ENCODE measurements at regions not wholly inside any gene's neighbourhood (a gene's known extent, or its start where the extent isn't known, plus 50 kb on each side); places are given as distances from the start of the nearest gene placed in this dataset.

GRCh38 chr15:35596285-35596684 is 50.3 kb upstream of the DPH6 start:
- DNase-seq, result no peak

DNA sequence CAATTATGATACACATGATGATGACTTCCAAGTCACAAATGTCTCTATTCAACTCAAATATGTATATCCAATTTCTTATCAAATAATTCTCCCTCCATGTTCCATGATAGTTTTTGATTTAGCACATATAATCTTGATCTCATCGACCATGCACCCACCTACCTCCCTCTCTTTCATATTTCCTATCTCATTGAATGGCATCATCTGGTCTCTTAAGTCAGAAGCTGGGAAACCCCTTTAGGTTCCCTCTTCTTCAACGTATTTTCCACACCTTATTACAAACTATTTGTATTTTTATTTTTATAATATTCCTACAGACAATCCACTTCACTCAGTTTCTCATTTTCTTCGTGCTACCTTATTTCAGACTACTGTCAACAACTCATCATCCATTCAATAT is 56.9 kb upstream of the DPH6 start:
- no peak for DNase-seq

GRCh38 chr15:35603301-35603700 is 57.3 kb upstream of the DPH6 start:
- no peak for DNase-seq

GRCh38 chr15:35603856-35604255 is 57.9 kb upstream of the DPH6 start:
- no peak for DNase-seq

DNA sequence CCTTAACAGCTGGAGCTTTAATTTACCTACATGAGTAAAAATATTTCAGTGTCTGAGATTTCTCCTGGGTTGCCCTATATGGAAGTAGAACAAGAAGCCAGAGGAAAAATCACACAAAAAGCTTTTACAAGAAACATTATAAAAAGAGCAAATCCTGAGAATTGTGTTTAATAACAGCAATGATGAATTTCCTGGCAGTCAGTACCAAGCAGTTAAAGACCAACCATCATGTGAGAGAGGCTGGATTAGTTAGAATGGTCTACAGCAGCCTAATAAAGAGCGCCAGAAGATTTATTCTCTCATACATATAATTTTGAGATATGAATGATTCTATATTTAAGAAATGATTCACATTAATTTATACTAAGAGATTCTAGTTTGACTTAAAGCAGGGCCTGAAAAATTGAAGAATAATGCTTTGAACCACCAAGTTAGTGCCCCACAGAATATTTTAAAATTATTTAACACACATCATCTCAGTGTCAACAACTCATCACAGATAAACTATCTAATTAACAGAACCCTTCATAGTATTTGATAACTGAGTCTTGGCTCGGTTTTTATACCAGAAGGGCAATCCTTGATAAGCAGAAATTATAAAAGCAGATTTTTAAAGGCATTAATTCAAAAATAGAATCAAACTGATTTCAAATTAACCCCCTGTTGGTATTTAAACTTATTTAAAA is 59.9 kb upstream of the DPH6 start:
- DNase-seq, result no peak

- DNase-seq, result no peak
These were observed 60.5 kb upstream of the DPH6 start for GRCh38 chr15:35606450-35606779.

GRCh38 chr15:35616498-35617271 is 70.7 kb upstream of the DPH6 start:
- no peak for DNase-seq

GRCh38 chr15:35618260-35619188 is 72.6 kb upstream of the DPH6 start:
- no peak for DNase-seq

DNA sequence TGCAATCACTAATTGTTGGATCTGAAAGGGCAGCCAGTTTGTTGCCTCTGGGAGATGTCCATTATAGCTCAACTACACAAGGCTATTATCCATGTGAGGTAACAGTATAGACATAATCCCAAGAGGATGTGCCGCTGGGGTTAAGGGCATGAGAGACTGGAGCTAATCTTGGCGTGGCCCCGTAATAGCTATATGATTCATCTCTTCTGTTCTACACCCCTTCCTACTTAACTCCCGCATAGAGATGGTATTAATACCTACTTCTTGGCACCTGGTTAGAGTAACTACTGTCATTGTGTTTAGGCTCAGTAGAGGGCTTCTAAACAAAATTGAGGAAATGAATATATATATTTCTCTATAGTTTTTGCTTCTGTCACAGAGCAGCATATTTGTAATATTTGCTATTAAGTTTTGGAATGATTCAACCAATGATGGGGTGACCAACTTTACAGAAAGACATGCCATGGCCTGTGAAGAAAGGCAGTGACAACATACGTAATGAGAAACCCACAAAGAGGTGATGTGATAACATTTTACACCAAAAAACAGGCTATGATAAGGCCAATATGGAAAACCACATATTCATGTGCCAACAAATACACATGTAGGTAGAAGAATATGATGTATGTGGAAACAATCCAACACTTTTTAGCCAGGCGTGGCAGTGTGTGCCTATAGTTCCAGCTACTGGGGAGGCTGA is 76.8 kb upstream of the DPH6 start:
- DNase-seq, result no peak

- DNase-seq, result no peak
These were observed 78.9 kb upstream of the DPH6 start for GRCh38 chr15:35624881-35625280.

- DNase-seq, result no peak
These were observed 80.8 kb upstream of the DPH6 start for GRCh38 chr15:35626571-35627318.

GRCh38 chr15:35627696-35628095 is 81.7 kb upstream of the DPH6 start:
- no peak for DNase-seq

DNA sequence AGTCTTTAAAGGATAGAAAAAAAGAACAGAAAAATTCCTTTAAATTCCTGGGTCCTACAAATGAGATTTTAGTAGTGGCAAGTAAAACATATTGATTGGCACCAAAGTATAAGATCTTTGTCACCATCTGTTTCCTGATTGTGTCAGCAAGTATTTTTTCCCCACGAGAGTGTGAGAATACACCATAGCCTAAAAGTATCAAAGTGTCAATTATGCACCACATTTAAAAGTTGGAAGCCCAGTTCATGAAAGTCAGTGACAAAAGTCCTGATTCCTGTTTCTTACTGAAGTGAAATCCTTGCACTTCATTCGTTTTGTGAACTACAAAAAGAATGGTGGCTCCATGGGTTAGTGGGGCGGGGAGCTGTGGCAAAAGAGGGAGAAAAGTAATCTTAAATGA is 83.8 kb upstream of the DPH6 start:
- DNase-seq, result no peak

- DNase-seq, result no peak
These were observed 84.6 kb upstream of the DPH6 start for GRCh38 chr15:35630532-35630931.

GRCh38 chr15:35630985-35631384 is 85.0 kb upstream of the DPH6 start:
- no peak for DNase-seq

DNA sequence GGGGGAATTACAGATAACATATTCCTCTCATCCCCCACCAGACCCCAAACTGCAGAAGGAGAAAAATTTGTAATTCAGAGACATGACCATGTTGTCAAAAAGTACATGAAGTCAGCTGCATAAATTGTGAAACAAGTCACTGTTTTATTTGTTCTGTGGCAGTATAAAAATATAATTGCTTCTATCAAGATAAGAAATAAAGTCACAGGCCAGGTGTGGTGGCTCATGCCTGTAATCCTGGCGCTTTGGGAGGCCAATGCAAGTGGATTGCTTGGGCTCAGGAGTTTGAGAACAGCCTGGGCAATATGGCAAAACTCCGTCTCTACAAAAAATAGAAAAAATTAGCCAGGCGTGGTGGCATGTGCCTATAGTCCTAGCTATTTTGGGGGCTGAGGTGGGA is 87.7 kb upstream of the DPH6 start:
- DNase-seq, result no peak

GRCh38 chr15:35646790-35647189 is 100.8 kb upstream of the DPH6 start:
- no peak for DNase-seq

GRCh38 chr15:35647303-35647702 is 101.3 kb upstream of the DPH6 start:
- DNase-seq, result no peak

- DNase-seq, result no peak
These were observed 103.0 kb upstream of the DPH6 start for GRCh38 chr15:35648941-35649340.

GRCh38 chr15:35649575-35649974 is 103.6 kb upstream of the DPH6 start:
- no peak for DNase-seq

DNA sequence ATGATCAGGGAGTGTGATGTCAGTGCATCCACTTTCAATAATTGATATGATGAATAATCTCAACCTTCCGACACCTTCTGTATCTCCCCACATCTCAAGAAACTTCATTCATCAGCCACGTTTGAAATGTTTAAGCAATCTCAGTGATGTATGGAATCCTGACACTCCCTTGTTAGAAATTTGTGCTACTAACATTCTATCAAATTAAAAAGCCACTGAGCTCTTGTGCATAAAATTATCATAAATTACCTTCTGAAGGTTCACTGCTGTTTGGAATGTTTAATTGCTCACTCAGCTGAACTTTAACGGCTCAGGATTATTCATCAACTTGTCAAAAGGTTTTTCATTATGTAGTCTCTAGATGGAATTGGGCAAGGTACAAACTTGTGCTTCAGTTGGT is 108.4 kb upstream of the DPH6 start:
- no peak for DNase-seq

GRCh38 chr15:35657679-35658311 is 111.8 kb upstream of the DPH6 start:
- DNase-seq, result no peak

Data from NCI-H2107 (cell line).